ENCODE measurements at regions not wholly inside any gene's neighbourhood (a gene's known extent, or its start where the extent isn't known, plus 50 kb on each side); places are given as distances from the start of the nearest gene placed in this dataset.

- no peak for DNase-seq (ENCODE audit: low spot score)
- TF ChIP-seq CTCF (IDR thresholded peaks at IDR 0.05; ENCODE audit: extremely low read depth, insufficient read depth, missing control alignments) = no peak
- in situ Hi-C loops (cut with MboI; ENCODE audit: low pct_unique_long_range_greater_than_20kb, low sequenced_read_pairs, unreplicated experiment) = no loop called here
These were observed 76.8 kb downstream of the ATXN7L3B start for GRCh38 chr12:74614426-74614825.

GRCh38 chr12:74619084-74619483 lies 81.4 kb downstream of the ATXN7L3B start:
- in situ Hi-C loops (cut with MboI; ENCODE audit: low pct_unique_long_range_greater_than_20kb, low sequenced_read_pairs, unreplicated experiment) = no loop called here
- no peak for DNase-seq (ENCODE audit: low spot score)
- TF ChIP-seq CTCF (IDR thresholded peaks at IDR 0.05; ENCODE audit: extremely low read depth, insufficient read depth, missing control alignments) = no peak

GRCh38 chr12:74619884-74620283 lies 82.2 kb downstream of the ATXN7L3B start:
- in situ Hi-C loops (cut with MboI; ENCODE audit: low pct_unique_long_range_greater_than_20kb, low sequenced_read_pairs, unreplicated experiment) = no loop called here
- DNase-seq (ENCODE audit: low spot score) = no peak
- no peak for TF ChIP-seq CTCF (IDR thresholded peaks at IDR 0.05; ENCODE audit: extremely low read depth, insufficient read depth, missing control alignments)

GRCh38 chr12:74620921-74621320 lies 83.3 kb downstream of the ATXN7L3B start:
- in situ Hi-C loops (cut with MboI; ENCODE audit: low pct_unique_long_range_greater_than_20kb, low sequenced_read_pairs, unreplicated experiment) = no loop called here
- TF ChIP-seq CTCF (IDR thresholded peaks at IDR 0.05; ENCODE audit: extremely low read depth, insufficient read depth, missing control alignments) = no peak
- DNase-seq (ENCODE audit: low spot score) = no peak

GRCh38 chr12:74624201-74624600 lies 86.6 kb downstream of the ATXN7L3B start:
- no peak for TF ChIP-seq CTCF (IDR thresholded peaks at IDR 0.05; ENCODE audit: extremely low read depth, insufficient read depth, missing control alignments)
- in situ Hi-C loops (cut with MboI; ENCODE audit: low pct_unique_long_range_greater_than_20kb, low sequenced_read_pairs, unreplicated experiment) = no loop called here
- no peak for DNase-seq (ENCODE audit: low spot score)

- no peak for DNase-seq (ENCODE audit: low spot score)
- in situ Hi-C loops (cut with MboI; ENCODE audit: low pct_unique_long_range_greater_than_20kb, low sequenced_read_pairs, unreplicated experiment) = no loop called here
- no peak for TF ChIP-seq CTCF (IDR thresholded peaks at IDR 0.05; ENCODE audit: extremely low read depth, insufficient read depth, missing control alignments)
These were observed 88.8 kb downstream of the ATXN7L3B start for GRCh38 chr12:74626397-74626796.

GRCh38 chr12:74641262-74641661 lies 103.6 kb downstream of the ATXN7L3B start:
- TF ChIP-seq CTCF (IDR thresholded peaks at IDR 0.05; ENCODE audit: extremely low read depth, insufficient read depth, missing control alignments) = no peak
- no peak for DNase-seq (ENCODE audit: low spot score)
- in situ Hi-C loops (cut with MboI; ENCODE audit: low pct_unique_long_range_greater_than_20kb, low sequenced_read_pairs, unreplicated experiment) = no loop called here

Measured in GM13977 (cell line).